ENCODE measurements at regions not wholly inside any gene's neighbourhood (a gene's known extent, or its start where the extent isn't known, plus 50 kb on each side); places are given as distances from the start of the nearest gene placed in this dataset.

DNA sequence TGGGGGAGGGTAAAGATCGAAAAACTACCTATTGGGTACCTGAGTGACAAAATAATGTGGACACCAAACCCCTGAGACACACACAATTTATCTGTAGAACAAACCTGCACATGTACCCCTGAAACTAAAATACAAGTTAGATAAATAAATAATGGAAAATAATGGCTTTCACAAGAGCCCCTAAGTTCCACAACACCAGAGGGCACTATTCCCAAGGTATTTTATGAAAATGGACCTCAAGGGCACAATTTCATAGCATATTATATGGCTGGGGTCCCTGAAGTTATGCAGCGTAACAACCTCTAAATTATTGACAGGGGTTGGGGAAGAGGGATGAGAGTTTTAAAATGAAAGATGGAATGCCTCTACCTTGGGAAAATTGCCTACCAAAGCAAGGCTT is 81.3 kb upstream of the TMEM33 start:
- Histone ChIP-seq H3K36me3 (no peaks in the 10 kb centered on the region), H3K27ac (no peak overlapping the region), H3K9me3 (no peaks in the 10 kb centered on the region), H3K27me3 (ENCODE audit: low read depth) (peaks cover 9% of the 10 kb centered on the region), H3K4me1 (no peaks in the 10 kb centered on the region), H3K4me3 (no peak overlapping the region)
- DNase-seq (no peak), ATAC-seq (no peak)
- TF ChIP-seq CTCF (IDR thresholded peaks at IDR 0.05), result no peak
- intact Hi-C loops (cut with DNase I), result no loop called here

DNA sequence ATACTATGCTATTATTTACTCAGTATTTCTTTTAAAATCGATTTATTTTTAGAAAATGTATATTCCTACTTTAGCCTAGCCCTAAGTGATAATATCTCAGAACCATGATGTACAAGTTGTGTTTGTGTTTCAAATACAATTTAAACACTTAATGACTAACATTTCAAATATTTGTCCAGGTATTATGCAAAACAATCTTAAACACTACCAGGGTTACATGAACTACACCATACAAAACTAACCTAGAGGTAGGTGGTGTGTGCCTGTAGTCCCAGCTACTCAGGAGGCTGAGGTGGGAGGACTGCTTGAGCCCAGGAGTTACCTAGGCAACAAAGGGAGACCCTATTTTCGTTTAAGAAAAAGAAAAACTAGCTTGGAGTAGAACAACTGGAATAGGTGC is 83.0 kb upstream of the TMEM33 start:
- no peak for TF ChIP-seq CTCF (IDR thresholded peaks at IDR 0.05)
- Histone ChIP-seq H3K27me3 (ENCODE audit: low read depth) (peaks cover 3% of the 10 kb centered on the region), H3K4me1 (no peaks in the 10 kb centered on the region), H3K27ac (no peak overlapping the region), H3K9me3 (no peaks in the 10 kb centered on the region), H3K4me3 (no peak overlapping the region), H3K36me3 (no peaks in the 10 kb centered on the region)
- DNase-seq (no peak), ATAC-seq (peak in 1 of 2 donors; percentile 54)
- intact Hi-C loops (cut with DNase I), result no loop called here

GRCh38 chr4:41851621-41852020 is 83.6 kb upstream of the TMEM33 start:
- ATAC-seq (no peak), DNase-seq (no peak)
- H3K36me3 ChIP-seq, result no peaks in the 10 kb centered on the region
- no peaks in the 10 kb centered on the region for H3K27me3 ChIP-seq (ENCODE audit: low read depth)
- intact Hi-C loops (cut with DNase I), result no loop called here
- no peaks in the 10 kb centered on the region for H3K4me1 ChIP-seq
- no peak overlapping the region for H3K27ac ChIP-seq
- TF ChIP-seq CTCF (IDR thresholded peaks at IDR 0.05), result no peak
- H3K4me3 ChIP-seq, result no peak overlapping the region
- H3K9me3 ChIP-seq, result no peaks in the 10 kb centered on the region

DNA sequence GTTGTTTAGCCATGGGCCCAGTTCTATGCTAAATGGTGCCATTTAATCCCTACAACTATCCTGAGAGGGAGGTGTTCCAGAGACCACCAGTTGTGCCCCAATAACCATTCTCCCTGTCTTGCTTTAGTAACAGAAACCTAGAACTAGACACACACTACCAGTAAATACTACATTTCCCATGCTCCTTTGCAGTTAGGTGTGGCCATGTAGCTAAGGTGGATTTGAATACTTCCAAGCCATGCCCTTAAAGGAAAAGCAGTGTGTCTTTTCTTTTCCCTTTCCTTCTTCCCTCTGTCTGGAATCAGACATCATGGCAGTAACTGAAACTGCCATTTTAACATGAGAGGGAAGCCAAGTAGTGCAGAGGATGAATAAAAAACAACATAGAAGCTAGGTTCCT is 90.9 kb upstream of the TMEM33 start:
- peaks cover 6% of the 10 kb centered on the region for H3K27me3 ChIP-seq (ENCODE audit: low read depth)
- no peaks in the 10 kb centered on the region for H3K36me3 ChIP-seq
- intact Hi-C loops (cut with DNase I), result no loop called here
- DNase-seq (no peak), ATAC-seq (no peak)
- H3K4me1 ChIP-seq, result no peaks in the 10 kb centered on the region
- H3K27ac ChIP-seq, result no peak overlapping the region
- H3K9me3 ChIP-seq, result no peaks in the 10 kb centered on the region
- no peak for TF ChIP-seq CTCF (IDR thresholded peaks at IDR 0.05)
- no peak overlapping the region for H3K4me3 ChIP-seq

GRCh38 chr4:41839916-41840854 is 91.7 kb upstream of the PHOX2B start:
- H3K27me3 ChIP-seq (ENCODE audit: low read depth), result peaks cover 14% of the 10 kb centered on the region
- H3K4me1 ChIP-seq, result no peaks in the 10 kb centered on the region
- DNase-seq, result no peak
- H3K4me3 ChIP-seq, result no peak overlapping the region
- no peak overlapping the region for H3K27ac ChIP-seq
- ATAC-seq, result no peak
- intact Hi-C loops (cut with DNase I), result no loop called here
- no peaks in the 10 kb centered on the region for H3K36me3 ChIP-seq
- no peaks in the 10 kb centered on the region for H3K9me3 ChIP-seq
- no peak for TF ChIP-seq CTCF (IDR thresholded peaks at IDR 0.05)

Measured in lower lobe of right lung (tissue), 2 donors.